GM23338 (cell line): ENCODE measurements at regions not wholly inside any gene's neighbourhood (a gene's known extent, or its start where the extent isn't known, plus 50 kb on each side); places are given as distances from the start of the nearest gene placed in this dataset.

Experiments
- EZH2phosphoT487 ChIP-seq: fragments of 200-600 bp; sonication (generic); IDR thresholded peaks from one replicate; pipeline ENCODE4 v1.8.1; 2018; ENCODE audit warnings: antibody characterized with exemption; ENCODE audit not compliant: unreplicated experiment
- POLR2AphosphoS5 ChIP-seq: IDR thresholded peaks from 2 replicates; pipeline ENCODE4 v1.6.1; 2016; ENCODE audit warnings: antibody characterized with exemption, low read depth
- REST ChIP-seq: IDR thresholded peaks from one replicate; pipeline ENCODE4 v1.6.1; 2018; ENCODE audit warnings: antibody characterized with exemption; ENCODE audit not compliant: unreplicated experiment
- TF ChIP-seq, protein P1 (sequence below), 2 experiments: fragments of 200-600 bp in 1 of 2; sonication (generic) in 1 of 2; conservative IDR thresholded peaks; 2 replicates each; pipeline versions ENCODE4 v1.5.1 to v1.6.1; 2016 to 2017; ENCODE audit warnings: antibody characterized with exemption in 2 of 2, low read depth in 2 of 2, mild to moderate bottlenecking in 2 of 2, moderate library complexity in 1 of 2

DNA sequence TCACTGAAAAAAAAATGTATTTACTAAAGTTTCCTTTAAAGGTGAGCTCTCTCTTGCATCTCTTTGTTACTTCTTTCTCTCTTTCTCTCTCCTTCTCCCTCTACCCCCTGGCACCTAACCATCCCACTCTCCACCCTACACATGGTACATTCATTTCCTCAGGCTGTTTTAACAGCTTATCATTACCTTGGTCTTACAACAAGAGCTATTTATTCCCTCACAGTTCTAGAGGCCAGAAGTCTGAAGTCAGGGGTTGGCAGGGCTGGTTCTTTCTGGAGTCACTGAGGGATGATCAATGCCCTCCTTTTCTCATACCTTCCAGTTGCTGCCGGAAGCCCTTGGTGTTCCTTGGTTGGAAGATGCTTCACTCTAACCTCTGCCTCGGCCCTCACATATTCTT is 91.1 kb upstream of the DSCAM start:
- no peak for TF ChIP-seq POLR2AphosphoS5
- TF ChIP-seq, protein P1, sequence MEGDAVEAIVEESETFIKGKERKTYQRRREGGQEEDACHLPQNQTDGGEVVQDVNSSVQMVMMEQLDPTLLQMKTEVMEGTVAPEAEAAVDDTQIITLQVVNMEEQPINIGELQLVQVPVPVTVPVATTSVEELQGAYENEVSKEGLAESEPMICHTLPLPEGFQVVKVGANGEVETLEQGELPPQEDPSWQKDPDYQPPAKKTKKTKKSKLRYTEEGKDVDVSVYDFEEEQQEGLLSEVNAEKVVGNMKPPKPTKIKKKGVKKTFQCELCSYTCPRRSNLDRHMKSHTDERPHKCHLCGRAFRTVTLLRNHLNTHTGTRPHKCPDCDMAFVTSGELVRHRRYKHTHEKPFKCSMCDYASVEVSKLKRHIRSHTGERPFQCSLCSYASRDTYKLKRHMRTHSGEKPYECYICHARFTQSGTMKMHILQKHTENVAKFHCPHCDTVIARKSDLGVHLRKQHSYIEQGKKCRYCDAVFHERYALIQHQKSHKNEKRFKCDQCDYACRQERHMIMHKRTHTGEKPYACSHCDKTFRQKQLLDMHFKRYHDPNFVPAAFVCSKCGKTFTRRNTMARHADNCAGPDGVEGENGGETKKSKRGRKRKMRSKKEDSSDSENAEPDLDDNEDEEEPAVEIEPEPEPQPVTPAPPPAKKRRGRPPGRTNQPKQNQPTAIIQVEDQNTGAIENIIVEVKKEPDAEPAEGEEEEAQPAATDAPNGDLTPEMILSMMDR (conservative IDR thresholded peaks at IDR 0.05; ENCODE audit: low read depth in 2 of 2): no peak
- TF ChIP-seq EZH2phosphoT487: no peak
- no peak for TF ChIP-seq REST
